HG03095 (cell line): ENCODE measurements at regions not wholly inside any gene's neighbourhood (a gene's known extent, or its start where the extent isn't known, plus 50 kb on each side); places are given as distances from the start of the nearest gene placed in this dataset.

Source experiments
- ATAC-seq: cut with Tn5 transposase; IDR thresholded peaks from one replicate; pipeline ENCODE4 v1.9.1; 2021; ENCODE audit warnings: moderate library complexity; ENCODE audit not compliant: unreplicated experiment

- ATAC-seq, result no peak
Observed at GRCh38 chrX:6909396-6909795, 238.1 kb upstream of the STS start.

GRCh38 chrX:6906608-6907007 is 240.9 kb upstream of the STS start:
- ATAC-seq, result no peak

- ATAC-seq, result no peak
Observed at GRCh38 chrX:6904156-6904555, 243.4 kb upstream of the STS start.

GRCh38 chrX:6898371-6898770 is 249.1 kb upstream of the STS start:
- ATAC-seq, result no peak

- no peak for ATAC-seq
Observed at GRCh38 chrX:6891404-6891803, 256.1 kb upstream of the STS start.

GRCh38 chrX:6890544-6891261 is 256.8 kb upstream of the STS start:
- ATAC-seq, result no peak

GRCh38 chrX:6885909-6886308 is 261.6 kb upstream of the STS start:
- ATAC-seq, result no peak

- no peak for ATAC-seq
Observed at GRCh38 chrX:6885396-6885795, 262.1 kb upstream of the STS start.

- no peak for ATAC-seq
Observed at GRCh38 chrX:6861456-6861855, 286.1 kb upstream of the STS start.

GRCh38 chrX:6857749-6858148 is 289.8 kb upstream of the STS start:
- no peak for ATAC-seq

- no peak for ATAC-seq
Observed at GRCh38 chrX:6856471-6856870, 291.0 kb upstream of the STS start.

- ATAC-seq, result no peak
Observed at GRCh38 chrX:6852869-6853268, 294.6 kb upstream of the STS start.

GRCh38 chrX:6852121-6852520 is 295.4 kb upstream of the STS start:
- ATAC-seq, result no peak

GRCh38 chrX:6851140-6851539 is 296.4 kb upstream of the STS start:
- ATAC-seq, result no peak

GRCh38 chrX:6849716-6850414 is 297.6 kb upstream of the STS start:
- no peak for ATAC-seq

GRCh38 chrX:6832619-6833018 is 297.7 kb upstream of the VCX3A start:
- no peak for ATAC-seq

GRCh38 chrX:6826856-6827255 is 291.9 kb upstream of the VCX3A start:
- ATAC-seq, result no peak

GRCh38 chrX:6821730-6822129 is 286.8 kb upstream of the VCX3A start:
- ATAC-seq, result no peak

GRCh38 chrX:6813836-6814370 is 279.0 kb upstream of the VCX3A start:
- ATAC-seq, result no peak

- ATAC-seq, result no peak
Observed at GRCh38 chrX:6812087-6812486, 277.2 kb upstream of the VCX3A start.

GRCh38 chrX:6810776-6811175 is 275.9 kb upstream of the VCX3A start:
- ATAC-seq, result no peak

GRCh38 chrX:6803607-6804006 is 268.7 kb upstream of the VCX3A start:
- no peak for ATAC-seq
